ENCODE measurements at regions not wholly inside any gene's neighbourhood (a gene's known extent, or its start where the extent isn't known, plus 50 kb on each side); places are given as distances from the start of the nearest gene placed in this dataset.

DNA sequence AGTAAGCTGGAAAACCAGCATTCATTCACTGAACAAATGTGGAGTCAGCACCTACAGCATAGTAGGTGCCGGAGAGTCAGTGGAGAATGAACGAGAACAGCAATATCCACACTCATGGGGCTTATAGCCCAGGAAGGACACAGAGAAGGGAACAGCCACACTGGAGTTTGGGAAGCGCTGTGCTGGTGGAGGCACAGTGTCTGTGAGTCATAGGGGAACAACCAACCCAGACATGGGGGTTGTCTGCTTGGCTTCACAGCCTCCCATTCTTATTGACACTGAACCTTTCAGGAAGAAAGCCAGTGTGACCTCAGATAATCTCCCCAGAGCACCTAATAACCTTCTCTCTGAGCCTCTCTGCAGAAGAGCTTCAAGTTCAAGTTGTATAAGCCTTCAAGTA, 56.6 kb upstream of the UBASH3B start:
- TF ChIP-seq, protein P1, sequence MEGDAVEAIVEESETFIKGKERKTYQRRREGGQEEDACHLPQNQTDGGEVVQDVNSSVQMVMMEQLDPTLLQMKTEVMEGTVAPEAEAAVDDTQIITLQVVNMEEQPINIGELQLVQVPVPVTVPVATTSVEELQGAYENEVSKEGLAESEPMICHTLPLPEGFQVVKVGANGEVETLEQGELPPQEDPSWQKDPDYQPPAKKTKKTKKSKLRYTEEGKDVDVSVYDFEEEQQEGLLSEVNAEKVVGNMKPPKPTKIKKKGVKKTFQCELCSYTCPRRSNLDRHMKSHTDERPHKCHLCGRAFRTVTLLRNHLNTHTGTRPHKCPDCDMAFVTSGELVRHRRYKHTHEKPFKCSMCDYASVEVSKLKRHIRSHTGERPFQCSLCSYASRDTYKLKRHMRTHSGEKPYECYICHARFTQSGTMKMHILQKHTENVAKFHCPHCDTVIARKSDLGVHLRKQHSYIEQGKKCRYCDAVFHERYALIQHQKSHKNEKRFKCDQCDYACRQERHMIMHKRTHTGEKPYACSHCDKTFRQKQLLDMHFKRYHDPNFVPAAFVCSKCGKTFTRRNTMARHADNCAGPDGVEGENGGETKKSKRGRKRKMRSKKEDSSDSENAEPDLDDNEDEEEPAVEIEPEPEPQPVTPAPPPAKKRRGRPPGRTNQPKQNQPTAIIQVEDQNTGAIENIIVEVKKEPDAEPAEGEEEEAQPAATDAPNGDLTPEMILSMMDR (IDR thresholded peaks at IDR 0.05; ENCODE audit: low read depth, low read length) = no peak
- TF ChIP-seq POLR2A (IDR thresholded peaks at IDR 0.05; ENCODE audit: extremely low read depth, insufficient read length) (no peak), MYC (IDR thresholded peaks at IDR 0.05; ENCODE audit: low read depth, low read length) (no peak)
- TF ChIP-seq, protein P2, sequence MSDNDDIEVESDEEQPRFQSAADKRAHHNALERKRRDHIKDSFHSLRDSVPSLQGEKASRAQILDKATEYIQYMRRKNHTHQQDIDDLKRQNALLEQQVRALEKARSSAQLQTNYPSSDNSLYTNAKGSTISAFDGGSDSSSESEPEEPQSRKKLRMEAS (IDR thresholded peaks at IDR 0.05; ENCODE audit: low read depth, low read length) = no peak
